ENCODE measurements at regions not wholly inside any gene's neighbourhood (a gene's known extent, or its start where the extent isn't known, plus 50 kb on each side); places are given as distances from the start of the nearest gene placed in this dataset.

- TF ChIP-seq POLR2AphosphoS5 (IDR thresholded peaks at IDR 0.05) (peak in 1 of 2 donors; percentile 41), POLR2A (IDR thresholded peaks at IDR 0.05; ENCODE audit: low read depth) (no peak), CTCF (IDR thresholded peaks at IDR 0.05) (no peak)
Observed at GRCh38 chr16:59848296-59848695, 1114.2 kb upstream of the GOT2 start.
